ENCODE measurements at regions not wholly inside any gene's neighbourhood (a gene's known extent, or its start where the extent isn't known, plus 50 kb on each side); places are given as distances from the start of the nearest gene placed in this dataset.
"Not testable (repeated sequence)": the region's sequence is repeated elsewhere in the genome, so short reads cannot be mapped to it uniquely, and the experiment has no call there.

DNA sequence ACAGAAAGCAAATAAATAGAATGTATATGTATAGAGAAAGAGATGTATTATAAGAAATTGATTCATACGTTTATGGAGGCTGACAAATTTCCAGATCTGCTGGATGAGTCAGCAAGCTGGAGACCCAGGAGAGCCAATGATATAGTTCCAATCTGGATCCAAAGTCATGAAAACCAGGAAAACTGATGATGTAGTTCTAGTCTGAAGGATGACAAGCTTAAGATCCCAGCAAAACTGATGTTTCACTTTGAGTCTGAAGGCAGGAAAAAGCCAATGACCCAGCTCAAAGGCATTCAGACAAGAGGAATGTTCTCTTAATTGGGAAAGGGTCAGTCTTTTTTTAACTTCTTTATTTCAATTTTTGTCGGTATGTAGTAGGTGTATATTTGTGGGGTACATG is 102.6 kb downstream of the LHFPL1 start:
- DNase-seq (ENCODE audit: low read depth), result no peak

DNA sequence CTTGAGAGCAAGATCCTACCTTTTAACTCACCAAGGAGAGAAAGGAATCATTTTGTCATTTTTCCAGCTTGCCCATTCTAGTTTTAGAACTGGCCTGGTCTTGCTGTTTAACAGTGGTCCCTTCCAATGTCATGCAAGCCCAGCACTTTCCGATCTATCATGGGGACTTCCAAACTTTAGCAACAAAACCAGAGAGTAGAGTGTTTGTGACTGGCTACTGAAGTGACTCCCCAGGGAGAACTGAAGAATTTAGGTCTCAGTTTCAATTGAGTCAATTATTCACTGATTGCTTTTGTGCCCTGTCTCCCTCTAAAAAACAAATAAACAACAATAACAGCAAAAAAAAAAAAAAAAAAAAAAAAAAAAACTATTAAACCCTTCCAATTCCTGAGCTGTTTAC is 108.3 kb downstream of the LHFPL1 start:
- DNase-seq (ENCODE audit: low read depth), result no peak

GRCh38 chrX:112555831-112556230 is 123.9 kb downstream of the LHFPL1 start:
- DNase-seq (ENCODE audit: low read depth), result no peak

- no peak for DNase-seq (ENCODE audit: low read depth)
These were observed 134.7 kb downstream of the LHFPL1 start for GRCh38 chrX:112545051-112545450.

DNA sequence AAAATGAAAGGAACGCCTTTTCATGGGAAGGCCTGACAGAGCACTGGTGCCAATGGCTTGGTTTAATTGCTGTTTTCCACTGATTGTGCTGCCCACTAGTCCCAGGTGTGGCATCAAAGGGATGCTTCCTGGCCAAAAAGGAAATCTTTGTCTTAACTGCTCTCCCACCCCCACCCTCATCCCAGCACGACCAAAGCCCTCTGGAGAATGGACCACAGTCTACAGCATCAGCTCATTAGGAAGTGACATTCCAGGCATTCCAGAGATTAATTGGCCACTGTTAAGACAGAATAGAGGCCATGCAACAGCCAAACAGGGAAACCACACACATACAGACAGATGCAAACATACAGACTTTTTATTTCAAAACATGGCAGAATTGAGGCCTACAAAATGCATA is 143.2 kb downstream of the LHFPL1 start:
- DNase-seq (ENCODE audit: low read depth), result no peak

GRCh38 chrX:112527903-112528302 is 151.8 kb downstream of the LHFPL1 start:
- no peak for DNase-seq (ENCODE audit: low read depth)

DNA sequence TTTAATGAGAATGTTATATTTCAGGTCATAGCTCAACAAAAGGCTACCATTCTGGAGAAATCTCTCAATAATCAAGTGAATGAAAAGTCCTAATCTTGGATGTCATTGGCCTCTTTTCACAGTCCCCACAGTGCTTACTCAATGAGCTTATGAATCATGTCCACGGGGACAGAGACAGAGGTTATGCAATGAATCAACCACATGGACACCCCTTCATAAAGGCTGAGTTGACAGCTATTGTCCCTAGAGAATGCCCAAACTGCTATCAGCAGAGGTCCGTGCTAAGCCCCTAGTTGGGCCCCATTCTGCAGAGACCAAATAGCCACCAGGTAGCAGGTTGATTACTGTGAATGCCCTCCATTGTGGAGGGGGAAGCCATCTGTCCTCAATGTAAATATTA is 158.1 kb downstream of the LHFPL1 start:
- no peak for DNase-seq (ENCODE audit: low read depth)

DNA sequence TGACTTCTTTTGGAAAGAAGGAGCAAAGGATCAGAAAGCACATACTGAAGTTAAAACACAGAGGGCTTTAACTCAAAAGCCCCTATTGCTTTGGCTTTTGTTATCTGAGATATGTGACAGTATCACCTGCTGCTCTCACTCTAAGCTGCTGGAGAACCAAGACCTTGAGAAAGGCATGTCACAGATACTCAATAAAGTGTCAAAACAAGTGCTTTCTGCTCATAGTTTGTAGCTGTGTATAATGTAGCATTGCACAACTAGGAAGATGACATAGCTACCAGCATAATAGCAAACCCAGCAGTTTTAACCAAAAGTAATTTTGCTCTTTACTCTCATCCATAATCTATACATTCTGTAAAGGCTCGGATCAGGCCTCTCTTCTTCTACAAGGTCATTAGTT is 159.6 kb downstream of the LHFPL1 start:
- no peak for DNase-seq (ENCODE audit: low read depth)

DNA sequence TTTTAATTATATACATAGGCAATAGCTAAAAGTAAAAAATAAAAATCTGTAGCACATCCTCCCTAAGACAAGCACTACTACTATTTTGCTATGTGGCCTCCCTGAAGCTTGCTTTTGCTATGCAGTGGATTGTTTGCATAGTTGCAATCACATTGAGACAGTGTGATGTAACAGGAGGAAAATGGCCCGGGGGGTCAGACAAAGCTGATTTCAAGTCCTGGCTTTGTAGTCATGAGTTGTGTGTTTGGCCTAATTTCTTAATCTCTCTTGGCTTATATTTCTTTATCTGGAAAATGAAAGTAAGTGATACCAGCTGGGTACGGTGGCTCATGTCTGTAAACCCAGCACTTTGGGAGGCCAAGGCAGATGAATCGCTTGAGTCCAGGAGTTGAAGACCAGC is 166.6 kb downstream of the LHFPL1 start:
- peak; percentile 50 for DNase-seq (ENCODE audit: low read depth)

- no peak for DNase-seq (ENCODE audit: low read depth)
These were observed 167.2 kb downstream of the LHFPL1 start for GRCh38 chrX:112512509-112512908.

GRCh38 chrX:112510629-112511028 is 169.1 kb downstream of the LHFPL1 start:
- no peak for DNase-seq (ENCODE audit: low read depth)

GRCh38 chrX:112477653-112478052 is 202.1 kb downstream of the LHFPL1 start:
- DNase-seq (ENCODE audit: low read depth), result no peak

- DNase-seq (ENCODE audit: low read depth), result no peak
These were observed 206.1 kb downstream of the LHFPL1 start for GRCh38 chrX:112473654-112474053.

DNA sequence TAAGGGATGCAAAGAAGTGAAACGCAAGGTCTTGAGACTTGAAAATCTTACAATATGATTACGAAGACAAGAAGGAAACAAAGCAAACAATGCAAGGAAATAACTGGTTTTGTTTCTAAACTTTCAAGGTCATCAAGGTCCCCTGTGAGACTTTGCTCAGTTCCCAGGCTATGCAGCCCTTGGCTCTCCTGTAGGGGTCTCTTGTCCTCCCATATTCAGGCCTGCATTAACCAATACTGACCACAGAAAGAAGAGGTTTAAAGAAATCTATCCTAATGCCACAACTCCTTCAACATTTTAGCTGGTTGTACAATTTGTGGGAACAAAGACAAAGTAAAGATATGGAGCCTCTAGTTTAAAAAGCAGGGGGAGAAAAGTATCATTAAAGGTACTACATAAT is 209.2 kb downstream of the LHFPL1 start:
- DNase-seq (ENCODE audit: low read depth), result no peak

DNA sequence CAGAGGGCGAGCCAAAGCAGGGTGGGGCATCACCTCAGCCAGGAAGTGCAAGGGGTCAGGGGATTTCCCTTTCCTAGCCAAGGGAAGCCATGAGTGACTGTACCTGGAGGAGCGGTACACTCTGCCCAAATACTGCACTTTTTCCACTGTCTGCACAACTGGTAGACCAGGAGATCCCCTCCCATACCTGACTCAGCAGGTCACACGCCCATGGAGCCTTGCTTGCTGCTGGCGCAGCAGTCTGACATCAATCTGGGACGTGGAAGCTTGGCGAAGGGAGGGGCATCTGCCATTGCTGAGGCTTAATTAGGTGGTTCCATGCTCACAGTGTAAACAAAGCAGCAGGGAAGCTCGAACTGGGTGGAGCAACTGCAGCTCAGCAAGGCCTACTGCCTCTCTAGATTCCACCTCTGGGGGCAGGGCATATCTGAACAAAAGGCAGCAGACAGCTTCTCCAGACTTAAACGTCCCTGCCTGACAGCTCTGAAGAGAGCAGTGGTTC is 217.7 kb downstream of the LHFPL1 start:
- DNase-seq (ENCODE audit: low read depth), result not testable (repeated sequence)

DNA sequence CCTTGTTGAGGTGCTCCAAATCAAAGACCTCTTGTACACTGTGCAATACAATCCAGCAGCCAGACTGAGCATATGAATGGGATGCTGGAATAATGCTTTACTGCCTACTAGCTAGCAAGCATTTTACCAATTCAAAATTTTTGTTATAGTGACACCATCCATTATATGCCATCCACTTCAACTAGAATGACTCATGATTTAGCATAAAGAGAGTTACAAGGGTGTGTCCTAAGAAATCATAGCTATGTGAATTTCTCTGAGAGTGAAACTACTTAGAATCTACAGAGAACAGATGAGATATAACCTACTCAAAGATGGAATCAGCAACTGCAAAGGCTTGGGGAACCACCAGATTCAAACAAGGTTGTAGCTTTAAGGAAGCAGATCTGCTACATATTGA is 221.9 kb downstream of the LHFPL1 start:
- DNase-seq (ENCODE audit: low read depth), result no peak

GRCh38 chrX:112450810-112451209 is 228.9 kb downstream of the LHFPL1 start:
- no peak for DNase-seq (ENCODE audit: low read depth)

GRCh38 chrX:112440277-112440676 is 239.5 kb downstream of the LHFPL1 start:
- no peak for DNase-seq (ENCODE audit: low read depth)

DNA sequence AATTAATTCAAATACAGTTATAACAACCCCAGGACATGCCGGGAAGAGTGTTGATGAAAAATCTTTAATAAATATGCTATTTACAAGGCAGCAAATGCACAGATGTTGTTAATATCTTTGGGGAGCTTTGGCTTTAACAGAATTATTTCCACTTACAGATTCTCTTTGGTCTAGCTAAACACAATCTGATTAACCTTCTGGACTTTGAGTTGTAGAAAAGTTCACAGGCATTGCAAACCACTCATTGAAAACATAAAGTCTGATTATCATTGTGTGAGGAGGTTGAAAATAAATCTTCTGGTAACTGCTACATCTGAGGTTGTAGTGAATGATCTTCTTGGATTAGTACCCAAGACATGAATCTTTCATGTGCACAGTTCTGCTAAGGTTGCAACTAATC is 255.6 kb downstream of the LHFPL1 start:
- no peak for DNase-seq (ENCODE audit: low read depth)

- DNase-seq (ENCODE audit: low read depth), result no peak
These were observed 288.4 kb downstream of the LHFPL1 start for GRCh38 chrX:112391313-112391712.

GRCh38 chrX:112381649-112382298 is 298.0 kb downstream of the LHFPL1 start:
- not testable (repeated sequence) for DNase-seq (ENCODE audit: low read depth)

DNA sequence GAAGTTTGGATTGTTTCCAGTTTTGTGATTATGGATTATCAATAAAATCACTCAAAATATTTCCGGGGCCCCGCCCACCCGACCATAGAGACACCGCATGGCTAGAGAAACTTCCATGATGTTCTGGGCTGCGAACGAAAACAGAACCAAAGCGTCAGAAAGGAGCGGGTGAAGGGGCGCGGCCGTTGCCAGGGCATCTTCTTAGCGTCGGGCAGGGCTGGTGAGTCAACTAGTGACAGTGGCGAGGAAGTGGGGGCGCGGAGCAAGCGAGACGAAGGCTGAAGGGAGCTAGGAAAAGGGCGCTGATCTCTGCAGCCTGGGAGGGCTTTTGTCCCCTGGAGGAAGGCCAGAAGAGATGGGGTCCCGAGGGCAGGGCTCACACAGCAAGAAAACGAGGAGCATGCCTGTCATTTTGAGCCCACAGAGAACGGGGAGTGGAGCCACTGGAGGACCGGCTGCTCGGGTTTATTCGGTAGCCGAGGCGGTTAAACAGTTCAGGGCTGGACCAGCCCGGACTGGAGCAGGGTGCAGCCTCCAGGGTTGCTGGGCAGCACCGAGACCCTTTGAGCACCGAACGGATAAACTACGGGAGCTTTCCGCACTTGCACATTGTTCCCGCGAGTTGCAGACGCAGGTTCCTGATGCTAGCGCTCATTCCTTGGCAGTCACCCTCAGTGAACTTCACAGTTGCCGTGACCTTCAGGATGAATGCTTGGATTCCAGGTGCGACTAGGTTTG is 298.1 kb upstream of the TRPC5 start:
- no peak for DNase-seq (ENCODE audit: low read depth)

DNA sequence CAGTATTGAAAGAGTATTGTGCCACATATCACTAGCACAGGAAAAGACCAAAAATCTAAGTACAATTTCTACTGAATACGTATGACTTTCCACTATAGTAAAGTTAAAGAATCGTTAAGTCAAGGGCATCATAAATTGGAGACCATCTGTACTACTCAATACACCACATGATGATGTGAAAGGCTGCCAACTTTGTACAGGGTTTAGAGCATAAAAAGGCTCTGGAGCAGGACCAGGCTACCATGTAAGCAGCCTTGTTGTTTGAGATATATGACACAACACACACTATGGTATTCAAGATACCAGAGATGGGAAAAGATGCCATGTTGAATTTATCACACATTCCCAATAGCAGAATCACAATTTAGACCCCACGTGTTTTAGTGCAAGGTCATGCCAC is 294.9 kb upstream of the TRPC5 start:
- no peak for DNase-seq (ENCODE audit: low read depth)

DNA sequence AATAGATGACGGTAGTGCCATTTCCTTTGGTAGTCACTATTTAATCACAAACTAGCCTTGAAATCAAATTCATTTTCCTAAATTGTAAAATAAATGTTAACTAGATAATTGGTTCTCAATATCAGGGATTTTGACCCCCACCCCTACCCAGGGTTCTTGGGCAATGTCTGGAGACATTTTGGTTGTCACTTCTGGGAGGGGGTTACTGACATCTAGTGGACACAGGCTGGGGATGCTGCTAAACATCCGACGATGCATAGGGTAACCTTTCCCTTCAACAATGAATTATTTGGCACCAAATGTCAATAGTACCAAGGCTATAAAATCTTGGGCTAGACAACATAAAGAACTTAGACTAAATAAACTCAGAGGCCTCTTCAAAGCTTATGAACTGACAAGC is 285.8 kb upstream of the TRPC5 start:
- no peak for DNase-seq (ENCODE audit: low read depth)

Measured in fibroblast of gingiva (primary cell).